ENCODE measurements at regions not wholly inside any gene's neighbourhood (a gene's known extent, or its start where the extent isn't known, plus 50 kb on each side); places are given as distances from the start of the nearest gene placed in this dataset.

DNA sequence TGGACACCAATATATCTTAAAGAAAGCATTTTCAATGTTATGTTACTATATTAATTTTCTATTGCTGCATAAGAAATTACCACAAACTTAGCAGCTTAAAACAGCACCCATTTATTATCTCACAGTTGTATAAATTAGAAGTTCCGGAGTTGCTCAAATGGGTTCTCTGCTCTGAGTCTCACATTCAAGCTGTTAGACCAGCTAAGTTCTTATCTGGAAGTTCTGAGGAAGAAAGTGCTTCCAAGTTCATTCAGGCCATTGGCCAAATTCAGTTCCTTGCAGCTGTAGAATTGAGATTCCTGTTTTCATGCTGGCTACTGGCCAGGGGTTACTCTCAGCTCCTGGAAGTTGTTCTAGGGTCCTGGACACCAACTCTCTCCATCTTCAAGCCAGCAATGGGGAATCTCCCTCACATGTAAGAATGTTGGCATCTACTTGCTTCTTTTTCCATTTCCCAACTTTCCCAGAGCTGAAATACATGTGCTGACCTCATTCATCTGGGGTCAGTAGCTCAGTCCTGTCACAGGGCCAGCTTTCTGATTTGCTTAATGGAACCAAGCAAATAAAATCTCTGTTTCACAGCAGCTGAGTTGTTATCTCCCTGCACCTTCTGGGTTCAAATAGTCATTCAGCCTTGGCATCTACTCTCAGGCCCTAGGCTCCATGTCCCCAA lies 99.6 kb upstream of the INTU start:
- TF ChIP-seq CREM (CRISPR knock-in tag; IDR thresholded peaks at IDR 0.05) = no peak
- TF ChIP-seq, protein P1, sequence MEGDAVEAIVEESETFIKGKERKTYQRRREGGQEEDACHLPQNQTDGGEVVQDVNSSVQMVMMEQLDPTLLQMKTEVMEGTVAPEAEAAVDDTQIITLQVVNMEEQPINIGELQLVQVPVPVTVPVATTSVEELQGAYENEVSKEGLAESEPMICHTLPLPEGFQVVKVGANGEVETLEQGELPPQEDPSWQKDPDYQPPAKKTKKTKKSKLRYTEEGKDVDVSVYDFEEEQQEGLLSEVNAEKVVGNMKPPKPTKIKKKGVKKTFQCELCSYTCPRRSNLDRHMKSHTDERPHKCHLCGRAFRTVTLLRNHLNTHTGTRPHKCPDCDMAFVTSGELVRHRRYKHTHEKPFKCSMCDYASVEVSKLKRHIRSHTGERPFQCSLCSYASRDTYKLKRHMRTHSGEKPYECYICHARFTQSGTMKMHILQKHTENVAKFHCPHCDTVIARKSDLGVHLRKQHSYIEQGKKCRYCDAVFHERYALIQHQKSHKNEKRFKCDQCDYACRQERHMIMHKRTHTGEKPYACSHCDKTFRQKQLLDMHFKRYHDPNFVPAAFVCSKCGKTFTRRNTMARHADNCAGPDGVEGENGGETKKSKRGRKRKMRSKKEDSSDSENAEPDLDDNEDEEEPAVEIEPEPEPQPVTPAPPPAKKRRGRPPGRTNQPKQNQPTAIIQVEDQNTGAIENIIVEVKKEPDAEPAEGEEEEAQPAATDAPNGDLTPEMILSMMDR (IDR thresholded peaks at IDR 0.05) = no peak
- TF ChIP-seq NR2C2 (CRISPR knock-in tag; IDR thresholded peaks at IDR 0.05) = no peak
- no peak for TF ChIP-seq NFYB (CRISPR knock-in tag; conservative IDR thresholded peaks at IDR 0.05; ENCODE audit: low read depth)
- TF ChIP-seq, protein P2, sequence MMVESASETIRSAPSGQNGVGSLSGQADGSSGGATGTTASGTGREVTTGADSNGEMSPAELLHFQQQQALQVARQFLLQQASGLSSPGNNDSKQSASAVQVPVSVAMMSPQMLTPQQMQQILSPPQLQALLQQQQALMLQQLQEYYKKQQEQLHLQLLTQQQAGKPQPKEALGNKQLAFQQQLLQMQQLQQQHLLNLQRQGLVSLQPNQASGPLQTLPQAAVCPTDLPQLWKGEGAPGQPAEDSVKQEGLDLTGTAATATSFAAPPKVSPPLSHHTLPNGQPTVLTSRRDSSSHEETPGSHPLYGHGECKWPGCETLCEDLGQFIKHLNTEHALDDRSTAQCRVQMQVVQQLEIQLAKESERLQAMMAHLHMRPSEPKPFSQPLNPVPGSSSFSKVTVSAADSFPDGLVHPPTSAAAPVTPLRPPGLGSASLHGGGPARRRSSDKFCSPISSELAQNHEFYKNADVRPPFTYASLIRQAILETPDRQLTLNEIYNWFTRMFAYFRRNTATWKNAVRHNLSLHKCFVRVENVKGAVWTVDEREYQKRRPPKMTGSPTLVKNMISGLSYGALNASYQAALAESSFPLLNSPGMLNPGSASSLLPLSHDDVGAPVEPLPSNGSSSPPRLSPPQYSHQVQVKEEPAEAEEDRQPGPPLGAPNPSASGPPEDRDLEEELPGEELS (CRISPR knock-in tag; IDR thresholded peaks at IDR 0.05) = no peak
- TF ChIP-seq, protein P3, sequence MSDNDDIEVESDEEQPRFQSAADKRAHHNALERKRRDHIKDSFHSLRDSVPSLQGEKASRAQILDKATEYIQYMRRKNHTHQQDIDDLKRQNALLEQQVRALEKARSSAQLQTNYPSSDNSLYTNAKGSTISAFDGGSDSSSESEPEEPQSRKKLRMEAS (CRISPR knock-in tag; IDR thresholded peaks at IDR 0.05) = no peak
- TF ChIP-seq, protein P4, sequence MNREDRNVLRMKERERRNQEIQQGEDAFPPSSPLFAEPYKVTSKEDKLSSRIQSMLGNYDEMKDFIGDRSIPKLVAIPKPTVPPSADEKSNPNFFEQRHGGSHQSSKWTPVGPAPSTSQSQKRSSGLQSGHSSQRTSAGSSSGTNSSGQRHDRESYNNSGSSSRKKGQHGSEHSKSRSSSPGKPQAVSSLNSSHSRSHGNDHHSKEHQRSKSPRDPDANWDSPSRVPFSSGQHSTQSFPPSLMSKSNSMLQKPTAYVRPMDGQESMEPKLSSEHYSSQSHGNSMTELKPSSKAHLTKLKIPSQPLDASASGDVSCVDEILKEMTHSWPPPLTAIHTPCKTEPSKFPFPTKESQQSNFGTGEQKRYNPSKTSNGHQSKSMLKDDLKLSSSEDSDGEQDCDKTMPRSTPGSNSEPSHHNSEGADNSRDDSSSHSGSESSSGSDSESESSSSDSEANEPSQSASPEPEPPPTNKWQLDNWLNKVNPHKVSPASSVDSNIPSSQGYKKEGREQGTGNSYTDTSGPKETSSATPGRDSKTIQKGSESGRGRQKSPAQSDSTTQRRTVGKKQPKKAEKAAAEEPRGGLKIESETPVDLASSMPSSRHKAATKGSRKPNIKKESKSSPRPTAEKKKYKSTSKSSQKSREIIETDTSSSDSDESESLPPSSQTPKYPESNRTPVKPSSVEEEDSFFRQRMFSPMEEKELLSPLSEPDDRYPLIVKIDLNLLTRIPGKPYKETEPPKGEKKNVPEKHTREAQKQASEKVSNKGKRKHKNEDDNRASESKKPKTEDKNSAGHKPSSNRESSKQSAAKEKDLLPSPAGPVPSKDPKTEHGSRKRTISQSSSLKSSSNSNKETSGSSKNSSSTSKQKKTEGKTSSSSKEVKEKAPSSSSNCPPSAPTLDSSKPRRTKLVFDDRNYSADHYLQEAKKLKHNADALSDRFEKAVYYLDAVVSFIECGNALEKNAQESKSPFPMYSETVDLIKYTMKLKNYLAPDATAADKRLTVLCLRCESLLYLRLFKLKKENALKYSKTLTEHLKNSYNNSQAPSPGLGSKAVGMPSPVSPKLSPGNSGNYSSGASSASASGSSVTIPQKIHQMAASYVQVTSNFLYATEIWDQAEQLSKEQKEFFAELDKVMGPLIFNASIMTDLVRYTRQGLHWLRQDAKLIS (CRISPR knock-in tag; IDR thresholded peaks at IDR 0.05; ENCODE audit: borderline replicate concordance) = no peak
- TF ChIP-seq ZNF317 (CRISPR knock-in tag; IDR thresholded peaks at IDR 0.05; ENCODE audit: borderline replicate concordance, low read depth) = no peak
- no peak for TF ChIP-seq ETV6 (CRISPR knock-in tag; IDR thresholded peaks at IDR 0.05)
- TF ChIP-seq CREB1 (CRISPR knock-in tag; IDR thresholded peaks at IDR 0.05) = no peak
- TF ChIP-seq ATF1 (CRISPR knock-in tag; IDR thresholded peaks at IDR 0.05) = no peak
